SJCRH30 (cell line): ENCODE measurements at regions not wholly inside any gene's neighbourhood (a gene's known extent, or its start where the extent isn't known, plus 50 kb on each side); places are given as distances from the start of the nearest gene placed in this dataset.

Experiments
- DNase-seq, 2 experiments: peaks; one replicate each; pipeline ENCODE4 v3.0.0-alpha.2; 2015 to 2020
- H3K27ac ChIP-seq: fragments of 250-450 bp; sonication (Bioruptor Pico); 2 replicates; pipeline ENCODE4 v1.5.1; 2020; ENCODE audit warnings: mild to moderate bottlenecking, moderate library complexity
- H3K27me3 ChIP-seq: fragments of 250-450 bp; sonication (Bioruptor Pico); 2 replicates; pipeline ENCODE4 v1.5.1; 2020; ENCODE audit warnings: mild to moderate bottlenecking, moderate library complexity
- H3K36me3 ChIP-seq: fragments of 250-450 bp; sonication (Bioruptor Pico); 2 replicates; pipeline ENCODE4 v1.5.1; 2020; ENCODE audit warnings: mild to moderate bottlenecking, moderate library complexity
- H3K4me1 ChIP-seq: fragments of 250-450 bp; sonication (Bioruptor Pico); 2 replicates; pipeline ENCODE4 v1.5.1; 2020; ENCODE audit warnings: mild to moderate bottlenecking, moderate library complexity
- H3K4me3 ChIP-seq: fragments of 250-450 bp; sonication (Bioruptor Pico); 2 replicates; pipeline ENCODE4 v1.5.1; 2020; ENCODE audit warnings: mild to moderate bottlenecking, moderate library complexity
- H3K9me3 ChIP-seq: fragments of 250-450 bp; sonication (Bioruptor Pico); replicated peaks from 2 replicates; pipeline ENCODE4 v1.5.1; 2020; ENCODE audit warnings: mild to moderate bottlenecking, moderate library complexity

- H3K4me3 ChIP-seq = no peak overlapping the region
- H3K27me3 ChIP-seq = no peaks in the 10 kb centered on the region
- DNase-seq = no peak
- H3K36me3 ChIP-seq = no peaks in the 10 kb centered on the region
- no peak overlapping the region for H3K27ac ChIP-seq
- no peaks in the 10 kb centered on the region for H3K4me1 ChIP-seq
- H3K9me3 ChIP-seq = no peaks in the 10 kb centered on the region
Observed at GRCh38 chr1:213387380-213388015, 336.5 kb downstream of the RPS6KC1 start.

- Histone ChIP-seq H3K27me3 (no peaks in the 10 kb centered on the region), H3K36me3 (no peaks in the 10 kb centered on the region), H3K4me1 (no peaks in the 10 kb centered on the region), H3K27ac (no peak overlapping the region), H3K9me3 (no peaks in the 10 kb centered on the region), H3K4me3 (no peak overlapping the region)
- DNase-seq = no peak
Observed at GRCh38 chr1:213388199-213388598, 337.2 kb downstream of the RPS6KC1 start.

- Histone ChIP-seq H3K4me3 (no peak overlapping the region), H3K36me3 (no peaks in the 10 kb centered on the region), H3K4me1 (no peaks in the 10 kb centered on the region), H3K9me3 (no peaks in the 10 kb centered on the region), H3K27me3 (no peaks in the 10 kb centered on the region), H3K27ac (no peak overlapping the region)
- no peak for DNase-seq
Observed at GRCh38 chr1:213389061-213389581, 338.1 kb downstream of the RPS6KC1 start.

GRCh38 chr1:213391445-213391844 lies 340.4 kb downstream of the RPS6KC1 start:
- H3K9me3 ChIP-seq = no peaks in the 10 kb centered on the region
- no peaks in the 10 kb centered on the region for H3K36me3 ChIP-seq
- no peaks in the 10 kb centered on the region for H3K4me1 ChIP-seq
- DNase-seq = no peak
- H3K4me3 ChIP-seq = no peak overlapping the region
- no peaks in the 10 kb centered on the region for H3K27me3 ChIP-seq
- H3K27ac ChIP-seq = no peak overlapping the region

- Histone ChIP-seq H3K4me3 (no peak overlapping the region), H3K4me1 (no peaks in the 10 kb centered on the region), H3K36me3 (no peaks in the 10 kb centered on the region), H3K27ac (no peak overlapping the region), H3K9me3 (no peaks in the 10 kb centered on the region), H3K27me3 (no peaks in the 10 kb centered on the region)
- DNase-seq = no peak
Observed at GRCh38 chr1:213393860-213394259, 342.8 kb downstream of the RPS6KC1 start.

- Histone ChIP-seq H3K9me3 (no peaks in the 10 kb centered on the region), H3K4me1 (no peaks in the 10 kb centered on the region), H3K27me3 (no peaks in the 10 kb centered on the region), H3K4me3 (no peak overlapping the region), H3K36me3 (no peaks in the 10 kb centered on the region), H3K27ac (no peak overlapping the region)
- no peak for DNase-seq
Observed at GRCh38 chr1:213394837-213395236, 343.8 kb downstream of the RPS6KC1 start.

- DNase-seq = no peak
- H3K4me1 ChIP-seq = no peaks in the 10 kb centered on the region
- no peaks in the 10 kb centered on the region for H3K9me3 ChIP-seq
- no peaks in the 10 kb centered on the region for H3K27me3 ChIP-seq
- no peak overlapping the region for H3K27ac ChIP-seq
- no peaks in the 10 kb centered on the region for H3K36me3 ChIP-seq
- H3K4me3 ChIP-seq = no peak overlapping the region
Observed at GRCh38 chr1:213397638-213398037, 346.6 kb downstream of the RPS6KC1 start.

GRCh38 chr1:213399695-213400094 lies 348.7 kb downstream of the RPS6KC1 start:
- Histone ChIP-seq H3K27ac (no peak overlapping the region), H3K9me3 (no peaks in the 10 kb centered on the region), H3K4me3 (peak overlapping the region; percentile 19; the same call in 1 of the 2 replicates), H3K36me3 (no peaks in the 10 kb centered on the region), H3K4me1 (no peaks in the 10 kb centered on the region), H3K27me3 (no peaks in the 10 kb centered on the region)
- DNase-seq = peak; percentile 33 to 45

- H3K4me1 ChIP-seq = no peaks in the 10 kb centered on the region
- H3K4me3 ChIP-seq = no peak overlapping the region
- no peaks in the 10 kb centered on the region for H3K9me3 ChIP-seq
Observed at GRCh38 chr1:213409208-213409631, 358.2 kb downstream of the RPS6KC1 start.

GRCh38 chr1:213409971-213410370 lies 358.9 kb downstream of the RPS6KC1 start:
- H3K4me1 ChIP-seq = no peaks in the 10 kb centered on the region
- no peak overlapping the region for H3K27ac ChIP-seq
- no peaks in the 10 kb centered on the region for H3K9me3 ChIP-seq
- H3K36me3 ChIP-seq = no peaks in the 10 kb centered on the region
- no peak for DNase-seq
- H3K4me3 ChIP-seq = no peak overlapping the region
- H3K27me3 ChIP-seq = no peaks in the 10 kb centered on the region

More at GRCh38 chr1:213409208-213409631, 358.2 kb downstream of the RPS6KC1 start:
- Histone ChIP-seq H3K27ac (no peak overlapping the region), H3K36me3 (no peaks in the 10 kb centered on the region), H3K27me3 (no peaks in the 10 kb centered on the region)
- no peak for DNase-seq

- Histone ChIP-seq H3K4me3 (no peak overlapping the region), H3K4me1 (no peaks in the 10 kb centered on the region), H3K27ac (no peak overlapping the region), H3K36me3 (no peaks in the 10 kb centered on the region), H3K9me3 (no peaks in the 10 kb centered on the region), H3K27me3 (no peaks in the 10 kb centered on the region)
- DNase-seq = no peak
Observed at GRCh38 chr1:213414346-213414745, 363.3 kb downstream of the RPS6KC1 start.

GRCh38 chr1:213414911-213415310 lies 363.9 kb downstream of the RPS6KC1 start:
- Histone ChIP-seq H3K4me3 (no peak overlapping the region), H3K4me1 (no peaks in the 10 kb centered on the region), H3K27me3 (no peaks in the 10 kb centered on the region), H3K9me3 (no peaks in the 10 kb centered on the region), H3K27ac (no peak overlapping the region), H3K36me3 (no peaks in the 10 kb centered on the region)
- no peak for DNase-seq

- no peak for DNase-seq
- no peaks in the 10 kb centered on the region for H3K27me3 ChIP-seq
- no peaks in the 10 kb centered on the region for H3K9me3 ChIP-seq
Observed at GRCh38 chr1:213415691-213416380, 364.8 kb downstream of the RPS6KC1 start.

GRCh38 chr1:213416461-213417224 lies 365.6 kb downstream of the RPS6KC1 start:
- DNase-seq = no peak

More at GRCh38 chr1:213415691-213416380, 364.8 kb downstream of the RPS6KC1 start:
- Histone ChIP-seq H3K36me3 (no peaks in the 10 kb centered on the region), H3K27ac (no peak overlapping the region), H3K4me1 (no peaks in the 10 kb centered on the region), H3K4me3 (no peak overlapping the region)

GRCh38 chr1:213417225-213417820 lies 366.3 kb downstream of the RPS6KC1 start:
- Histone ChIP-seq H3K9me3 (no peaks in the 10 kb centered on the region), H3K4me1 (no peaks in the 10 kb centered on the region), H3K36me3 (no peaks in the 10 kb centered on the region), H3K27ac (no peak overlapping the region), H3K4me3 (no peak overlapping the region), H3K27me3 (no peaks in the 10 kb centered on the region)
- DNase-seq = no peak

More at GRCh38 chr1:213416461-213417224, 365.6 kb downstream of the RPS6KC1 start:
- Histone ChIP-seq H3K27ac (no peak overlapping the region), H3K27me3 (no peaks in the 10 kb centered on the region), H3K4me1 (no peaks in the 10 kb centered on the region), H3K9me3 (no peaks in the 10 kb centered on the region), H3K36me3 (no peaks in the 10 kb centered on the region), H3K4me3 (no peak overlapping the region)
